ENCODE measurements at regions not wholly inside any gene's neighbourhood (a gene's known extent, or its start where the extent isn't known, plus 50 kb on each side); places are given as distances from the start of the nearest gene placed in this dataset.

DNA sequence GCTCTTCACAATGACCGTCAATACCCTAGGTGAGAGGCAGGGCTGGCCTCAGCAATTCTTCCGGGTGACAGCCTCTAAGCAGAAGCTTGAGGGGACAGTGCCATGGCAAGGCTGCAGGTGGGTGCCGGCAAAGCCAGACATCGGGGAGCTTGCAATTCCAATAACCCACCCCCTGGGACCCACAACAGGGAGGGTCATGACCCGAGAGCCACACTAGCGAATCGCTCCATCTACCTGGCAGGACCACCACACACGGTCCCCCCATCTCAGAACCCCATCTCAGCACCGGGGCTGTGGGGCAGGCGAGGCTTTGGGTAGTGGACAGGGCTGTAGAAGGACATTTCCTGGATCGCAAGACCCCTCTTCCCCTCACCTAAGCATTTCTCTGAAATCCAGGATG is 177.2 kb downstream of the ACKR3 start:
- no peak for DNase-seq (ENCODE audit: low read depth)

- no peak for DNase-seq (ENCODE audit: low read depth)
Observed at GRCh38 chr2:236747426-236747825, 177.8 kb downstream of the ACKR3 start.

DNA sequence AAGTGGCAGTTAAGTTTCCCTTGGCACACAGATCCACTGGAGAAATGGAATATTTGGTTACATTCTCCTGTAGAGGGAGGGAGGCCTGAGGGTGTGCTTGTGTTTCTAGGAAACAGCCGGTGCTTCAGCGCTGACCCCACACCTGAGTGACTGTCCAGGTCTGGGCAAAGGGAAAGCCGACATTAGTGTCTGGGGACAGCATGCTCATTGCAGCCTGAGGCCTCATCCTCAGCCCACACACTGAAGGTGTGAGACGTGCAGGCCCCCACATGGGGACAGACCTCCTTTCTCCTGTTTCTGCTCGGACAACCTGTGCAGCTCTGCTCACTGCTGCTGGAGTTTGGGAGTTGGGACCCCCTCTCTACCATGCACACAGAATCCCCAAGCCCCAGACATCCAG is 178.3 kb downstream of the ACKR3 start:
- DNase-seq (ENCODE audit: low read depth), result no peak

GRCh38 chr2:236748385-236748784 is 178.8 kb downstream of the ACKR3 start:
- DNase-seq (ENCODE audit: low read depth), result no peak

DNA sequence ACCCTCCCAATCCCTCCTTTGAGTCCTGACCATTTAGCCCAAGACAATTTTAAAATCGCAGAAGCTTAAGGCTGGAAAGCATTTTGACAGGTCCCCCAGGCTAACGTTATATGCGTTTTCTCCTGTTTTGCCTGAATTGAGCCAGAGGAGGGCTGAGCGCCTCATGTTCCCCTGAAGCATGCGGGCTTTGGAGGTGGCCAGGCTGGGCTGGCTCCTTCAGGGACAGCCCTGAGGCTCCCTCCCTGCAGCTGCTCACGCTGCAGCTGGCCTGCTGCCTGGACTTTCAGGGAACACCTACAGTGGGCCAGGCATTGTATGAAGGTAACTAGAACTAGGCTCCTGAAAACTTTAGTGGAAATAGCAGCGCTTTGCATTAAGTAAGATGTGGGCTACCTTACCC is 179.2 kb downstream of the ACKR3 start:
- no peak for DNase-seq (ENCODE audit: low read depth)

DNA sequence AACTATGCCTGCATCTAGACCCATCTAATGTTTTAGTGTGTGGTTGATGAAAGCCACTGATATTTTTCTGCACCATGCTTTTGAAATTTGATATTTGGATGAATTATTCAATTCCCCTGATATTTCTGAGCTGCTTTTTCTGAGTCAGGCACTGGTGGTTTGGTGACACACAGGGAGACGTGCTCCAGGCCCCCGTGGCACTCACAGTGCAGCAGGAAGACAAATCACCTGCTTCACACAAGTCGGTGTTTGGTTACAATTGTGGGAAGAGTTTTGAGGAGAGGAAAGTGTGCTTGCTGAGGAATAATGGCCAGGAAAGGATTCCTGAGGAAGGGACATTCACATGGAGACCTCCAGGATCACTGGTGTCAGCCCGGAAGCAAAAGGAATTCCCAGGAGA is 179.7 kb downstream of the ACKR3 start:
- DNase-seq (ENCODE audit: low read depth), result no peak

DNA sequence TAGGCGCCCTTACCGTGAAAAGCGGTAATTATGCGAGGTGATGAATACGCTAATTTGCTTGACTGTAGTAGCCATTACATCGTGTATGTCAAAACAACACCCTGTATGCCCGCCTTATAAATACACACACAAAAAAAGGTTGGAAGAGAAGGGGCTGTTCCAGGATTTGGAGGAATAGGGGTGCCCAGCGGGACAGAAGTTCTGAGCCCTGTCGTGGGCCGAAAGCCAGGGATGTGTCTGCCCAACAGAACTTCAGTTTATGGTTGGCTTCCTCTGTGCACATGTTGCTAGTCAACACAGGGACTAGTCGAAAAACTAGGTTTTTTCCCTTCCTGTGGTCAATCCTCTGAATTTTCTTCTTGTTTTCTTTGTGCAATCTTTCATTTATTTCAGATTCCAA is 182.5 kb downstream of the ACKR3 start:
- no peak for DNase-seq (ENCODE audit: low read depth)

GRCh38 chr2:236753606-236754270 is 184.1 kb downstream of the ACKR3 start:
- DNase-seq (ENCODE audit: low read depth), result no peak

- no peak for DNase-seq (ENCODE audit: low read depth)
Observed at GRCh38 chr2:236754271-236754944, 184.8 kb downstream of the ACKR3 start.

DNA sequence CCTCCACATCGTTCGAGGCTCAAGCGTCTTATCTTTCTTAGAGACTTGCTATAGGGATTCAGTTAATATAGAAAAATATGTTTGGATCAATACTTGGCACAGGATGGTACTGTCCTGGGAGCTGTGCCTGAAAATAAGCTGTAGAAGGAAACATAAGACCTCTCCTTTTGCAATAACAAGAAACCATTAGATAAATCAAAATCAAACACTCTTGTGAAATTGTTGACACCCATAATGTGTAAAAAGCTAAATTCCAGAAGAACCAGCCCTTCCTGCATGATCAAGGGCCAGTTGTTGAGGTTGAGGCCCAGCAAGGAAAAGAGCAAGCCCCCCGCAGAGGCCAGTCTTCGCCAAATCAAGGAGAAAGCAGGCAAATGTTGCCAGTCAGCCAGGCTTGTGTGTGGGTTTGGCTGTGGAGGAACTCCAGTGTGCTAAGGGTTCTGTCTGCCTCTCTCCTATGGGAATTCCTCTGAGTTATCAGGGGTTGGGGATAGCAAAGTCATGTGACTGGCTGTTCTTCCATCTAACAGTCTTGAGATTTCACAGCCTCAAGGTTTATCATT is 185.7 kb downstream of the ACKR3 start:
- DNase-seq (ENCODE audit: low read depth), result no peak

GRCh38 chr2:236758406-236758805 is 188.8 kb downstream of the ACKR3 start:
- DNase-seq (ENCODE audit: low read depth), result no peak

DNA sequence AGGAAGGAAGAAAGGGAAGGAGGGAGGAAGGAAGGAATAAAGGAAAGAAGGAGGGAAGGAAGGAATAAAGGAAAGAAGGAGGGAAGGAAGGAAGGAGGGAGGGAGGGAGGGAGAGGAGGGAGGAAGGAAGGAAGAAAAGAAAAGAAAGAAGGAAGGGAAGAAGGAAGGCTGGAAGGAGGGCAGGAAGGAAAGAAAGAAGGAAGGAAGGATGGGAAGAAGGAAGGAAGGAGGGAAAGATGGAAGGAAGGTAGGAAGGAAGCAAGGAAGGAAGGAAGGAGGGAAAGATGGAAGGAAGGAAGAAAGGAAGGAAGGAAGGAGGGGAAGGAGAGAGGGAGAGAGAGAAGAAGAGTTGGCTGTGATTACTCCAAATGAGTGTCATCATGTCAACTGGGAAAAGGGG is 190.6 kb downstream of the ACKR3 start:
- DNase-seq (ENCODE audit: low read depth), result no peak

- no peak for DNase-seq (ENCODE audit: low read depth)
Observed at GRCh38 chr2:236761358-236761757, 191.7 kb downstream of the ACKR3 start.

DNA sequence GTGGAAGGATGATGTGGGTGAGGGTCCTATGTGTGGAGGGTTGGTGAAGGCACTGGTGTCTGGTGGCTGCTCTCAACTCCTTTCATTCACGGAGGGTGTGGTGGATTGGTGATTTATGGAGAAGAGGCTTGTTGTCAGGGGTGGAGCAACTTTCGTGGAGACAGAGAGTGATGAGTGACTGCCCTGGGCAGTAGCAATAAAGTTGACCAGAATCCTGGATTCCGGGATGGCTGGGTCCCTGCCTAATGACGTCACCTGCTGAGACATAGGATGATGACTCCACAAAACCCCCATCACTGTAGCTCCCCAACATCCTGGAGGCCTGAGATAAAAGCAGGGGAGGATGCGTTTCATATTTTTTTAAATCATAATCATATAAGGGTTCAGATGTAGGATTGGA is 193.0 kb downstream of the ACKR3 start:
- no peak for DNase-seq (ENCODE audit: low read depth)

DNA sequence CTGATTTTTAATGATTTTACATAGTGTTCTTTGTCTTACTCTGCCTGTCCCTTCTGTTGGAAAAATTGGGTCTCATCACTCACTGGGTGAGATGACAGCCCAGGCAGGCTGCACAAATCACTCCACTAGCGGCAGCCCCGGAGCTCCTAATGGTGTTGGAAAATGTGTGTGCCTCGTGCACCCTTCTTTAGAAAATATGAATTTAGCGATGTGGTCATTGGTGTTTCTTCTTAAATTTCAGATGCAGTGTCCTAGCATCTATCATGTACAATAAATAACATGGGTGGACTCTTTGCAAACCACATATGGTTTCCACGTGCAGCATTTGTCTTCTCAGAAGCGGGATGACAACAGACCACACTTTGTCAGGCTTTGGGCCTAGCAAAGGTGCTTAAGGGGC is 194.2 kb downstream of the ACKR3 start:
- no peak for DNase-seq (ENCODE audit: low read depth)

GRCh38 chr2:236764716-236765115 is 195.1 kb downstream of the ACKR3 start:
- DNase-seq (ENCODE audit: low read depth), result no peak

DNA sequence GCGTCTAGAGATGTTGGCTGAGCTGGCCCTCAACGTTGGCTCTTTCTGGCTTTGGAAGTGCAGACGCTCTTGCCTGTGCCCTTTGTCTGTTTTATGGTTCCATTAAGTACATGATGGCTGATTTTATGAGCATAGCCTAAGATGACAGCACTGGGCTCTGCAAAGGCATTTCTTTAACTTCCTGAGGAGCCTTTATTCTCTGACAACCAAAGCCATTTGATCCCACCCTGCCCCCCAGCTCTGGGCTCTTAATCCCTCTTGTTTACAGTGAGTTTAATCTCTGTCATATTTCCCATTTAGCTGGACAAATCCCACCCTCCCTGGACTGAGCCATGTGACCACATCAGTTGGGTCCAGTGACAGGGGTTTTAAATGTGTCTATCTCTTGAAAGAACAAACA is 195.9 kb downstream of the ACKR3 start:
- DNase-seq (ENCODE audit: low read depth), result no peak

DNA sequence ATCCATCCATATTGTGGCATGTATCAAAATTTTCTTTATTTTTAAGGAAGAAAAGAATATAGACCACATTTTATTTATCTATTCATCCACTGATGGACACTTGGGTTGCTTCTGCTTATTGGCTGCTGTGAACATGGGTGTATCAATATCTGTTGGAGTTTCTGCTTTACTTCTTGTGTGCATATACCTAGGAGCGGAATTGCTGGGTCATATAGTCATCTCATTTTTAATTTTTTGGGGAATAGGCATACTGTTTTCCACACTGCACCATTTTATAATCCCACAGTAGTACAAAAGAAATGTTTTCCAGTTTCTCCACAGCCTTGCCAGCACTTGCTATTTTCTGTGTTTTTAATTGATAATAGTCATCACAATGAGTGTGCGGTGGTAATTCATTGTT is 197.2 kb downstream of the ACKR3 start:
- DNase-seq (ENCODE audit: low read depth), result no peak

DNA sequence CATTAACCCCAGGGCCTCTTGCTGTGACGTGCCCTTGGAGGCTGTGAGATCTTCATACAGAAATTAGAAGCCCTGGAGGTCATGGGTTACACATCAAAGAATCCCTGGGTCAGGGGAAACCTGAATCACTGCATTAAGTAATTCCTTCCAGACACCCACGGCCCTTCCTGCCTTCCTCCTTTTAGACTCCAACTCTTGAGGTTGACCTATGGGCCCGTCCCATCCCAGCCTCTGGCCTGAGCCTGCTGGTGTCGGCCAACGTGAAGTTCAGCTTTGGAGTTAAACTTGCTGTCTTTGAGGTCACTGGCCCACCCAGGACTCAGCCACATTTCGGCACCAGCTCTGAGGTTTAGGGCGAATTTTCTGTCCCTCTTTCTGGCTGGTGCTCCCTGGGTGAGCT is 198.3 kb downstream of the ACKR3 start:
- DNase-seq (ENCODE audit: low read depth), result no peak

- no peak for DNase-seq (ENCODE audit: low read depth)
Observed at GRCh38 chr2:236768393-236769140, 198.9 kb downstream of the ACKR3 start.

DNA sequence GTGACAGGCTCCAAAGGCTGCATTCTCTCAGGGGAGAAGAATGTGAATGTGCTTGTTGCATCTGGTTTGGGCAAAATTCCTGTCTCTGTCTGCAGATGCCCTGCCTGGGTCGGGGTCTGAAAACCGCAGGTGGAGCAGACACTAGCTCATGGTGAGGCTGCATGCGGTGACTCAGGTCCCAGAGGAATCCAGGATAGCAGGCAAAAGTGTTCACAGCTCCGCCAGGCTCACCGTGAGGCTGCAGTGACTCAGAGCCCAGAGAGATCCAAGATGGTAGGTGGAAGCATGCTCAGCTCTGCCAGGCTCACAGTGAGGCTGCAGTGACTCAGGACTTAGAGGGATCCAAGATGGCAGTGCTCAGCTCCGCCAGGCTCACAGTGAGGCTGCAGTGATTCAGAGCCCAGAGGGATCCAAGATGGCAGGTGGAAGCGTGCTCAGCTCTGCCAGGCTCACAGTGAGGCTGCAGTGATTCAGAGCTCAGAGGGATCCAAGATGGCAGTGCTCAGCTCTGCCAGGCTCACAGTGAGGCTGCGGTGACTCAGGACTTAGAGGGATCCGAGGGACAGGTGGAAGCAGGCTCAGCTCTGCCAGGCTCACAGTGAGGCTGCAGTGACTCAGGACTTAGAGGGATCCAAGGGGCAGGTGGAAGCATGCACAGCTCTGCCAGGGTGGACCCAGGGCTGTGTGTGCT is 200.5 kb downstream of the ACKR3 start:
- no peak for DNase-seq (ENCODE audit: low read depth)

- no peak for DNase-seq (ENCODE audit: low read depth)
Observed at GRCh38 chr2:236772220-236772837, 202.7 kb downstream of the ACKR3 start.
